ENCODE measurements at regions not wholly inside any gene's neighbourhood (a gene's known extent, or its start where the extent isn't known, plus 50 kb on each side); places are given as distances from the start of the nearest gene placed in this dataset.

DNA sequence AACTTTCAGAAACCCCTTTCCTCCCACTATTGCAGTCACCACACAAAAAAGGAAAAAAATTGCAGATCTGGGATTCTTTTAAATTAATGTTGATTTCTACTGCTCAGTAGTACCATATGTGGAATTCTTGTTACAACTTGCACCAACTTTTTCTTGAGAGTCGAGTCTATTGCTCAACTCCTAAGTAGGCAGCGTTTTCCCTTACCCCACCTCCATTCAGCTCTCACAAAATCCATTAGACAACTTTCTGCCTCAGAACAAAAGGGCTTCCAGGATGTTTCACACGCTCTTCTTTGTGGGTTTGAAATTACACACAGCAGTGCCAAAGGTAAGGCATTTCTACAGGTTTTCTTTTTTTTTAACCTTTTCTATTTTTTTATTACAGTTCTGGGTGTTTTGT lies 179.5 kb downstream of the ANXA2 start:
- DNase-seq = no peak

GRCh38 chr15:60219866-60220265 lies 177.9 kb downstream of the ANXA2 start:
- DNase-seq = no peak

DNA sequence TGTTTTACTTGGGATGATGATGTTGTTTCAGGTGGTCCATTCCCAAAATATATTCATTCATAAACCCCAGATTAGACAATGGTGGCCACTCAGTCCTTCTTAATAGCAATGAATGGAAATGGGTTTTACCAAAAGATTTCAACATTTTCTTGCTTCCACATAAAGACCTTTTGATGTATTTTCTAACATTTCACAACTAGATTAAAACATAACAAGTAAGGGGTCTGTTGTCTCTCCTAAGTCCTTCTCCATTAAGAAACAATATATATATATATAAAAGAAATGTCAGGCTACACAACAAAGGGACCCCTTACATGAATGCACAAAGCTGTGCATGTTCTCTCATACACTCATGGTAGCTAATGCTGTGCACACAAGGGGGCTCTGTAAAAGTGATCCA lies 176.4 kb downstream of the ANXA2 start:
- DNase-seq = no peak

GRCh38 chr15:60222404-60222803 lies 175.4 kb downstream of the ANXA2 start:
- no peak for DNase-seq

GRCh38 chr15:60223176-60223575 lies 174.6 kb downstream of the ANXA2 start:
- DNase-seq = no peak

DNA sequence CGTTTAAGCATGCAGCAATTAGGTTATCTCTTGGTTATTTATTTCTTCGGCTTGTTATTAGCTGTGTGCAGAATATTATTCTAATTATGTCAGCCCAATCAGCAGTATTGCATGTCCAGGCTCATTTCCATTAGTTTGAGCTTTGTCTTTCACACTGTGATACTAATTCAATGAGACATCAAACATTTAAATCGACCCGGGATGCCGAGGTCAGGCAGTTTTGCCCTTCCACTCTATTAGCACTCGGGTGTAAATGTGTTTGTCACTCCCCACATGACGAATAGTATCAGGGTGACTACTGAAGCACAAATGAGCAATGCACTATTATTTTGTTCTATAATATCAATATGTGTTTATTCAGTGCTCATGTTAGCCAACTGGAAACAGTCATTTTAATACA lies 170.9 kb downstream of the ANXA2 start:
- no peak for DNase-seq

GRCh38 chr15:60228101-60228500 lies 169.7 kb downstream of the ANXA2 start:
- no peak for DNase-seq

- no peak for DNase-seq
Observed at GRCh38 chr15:60228619-60229018, 169.2 kb downstream of the ANXA2 start.

GRCh38 chr15:60235951-60236710 lies 161.7 kb downstream of the ANXA2 start:
- DNase-seq = no peak

GRCh38 chr15:60237446-60237845 lies 160.3 kb downstream of the ANXA2 start:
- no peak for DNase-seq

GRCh38 chr15:60243769-60244168 lies 154.0 kb downstream of the ANXA2 start:
- DNase-seq = no peak

DNA sequence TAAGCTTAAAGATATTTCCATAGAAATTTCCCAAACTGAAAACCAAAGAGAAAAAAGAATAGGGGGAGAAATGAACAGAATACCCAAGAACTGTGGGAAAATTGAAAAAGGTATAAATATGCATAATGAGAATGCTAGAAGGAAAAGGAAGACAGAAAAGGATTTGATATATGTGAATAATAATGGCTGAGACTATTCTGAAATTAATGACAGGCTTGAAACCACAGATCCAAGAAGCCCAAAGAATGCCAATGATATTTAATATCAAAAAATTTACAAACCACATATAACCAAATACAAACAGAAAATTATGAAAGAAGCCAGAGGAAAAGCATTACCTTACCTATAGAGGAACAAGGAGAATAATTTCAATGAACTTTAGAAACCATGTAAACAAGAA lies 153.0 kb downstream of the ANXA2 start:
- DNase-seq = no peak

GRCh38 chr15:60250316-60250715 lies 147.5 kb downstream of the ANXA2 start:
- no peak for DNase-seq

- no peak for DNase-seq
Observed at GRCh38 chr15:60251300-60252070, 146.3 kb downstream of the ANXA2 start.

- DNase-seq = no peak
Observed at GRCh38 chr15:60254416-60254815, 143.4 kb downstream of the ANXA2 start.

- no peak for DNase-seq
Observed at GRCh38 chr15:60255390-60255789, 142.4 kb downstream of the ANXA2 start.

GRCh38 chr15:60257591-60258159 lies 140.1 kb downstream of the ANXA2 start:
- DNase-seq = no peak

DNA sequence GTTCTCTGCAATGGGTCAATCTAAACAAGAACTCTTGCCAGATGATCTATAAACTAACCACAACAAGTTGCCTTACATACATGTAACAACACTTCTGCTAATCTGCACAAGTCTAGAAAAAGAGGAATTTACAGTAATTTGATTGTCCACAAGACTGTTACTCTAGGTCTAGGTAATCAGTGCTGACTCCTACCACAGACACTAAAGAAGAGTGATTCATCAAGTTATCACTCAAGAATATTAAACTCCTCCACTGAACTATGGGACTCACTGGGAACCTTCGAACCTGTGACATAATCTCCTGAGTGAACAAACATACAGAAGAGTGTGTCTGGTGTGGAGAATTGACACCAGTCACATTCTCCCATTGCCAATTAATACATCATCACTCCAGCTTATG lies 138.3 kb downstream of the ANXA2 start:
- DNase-seq = no peak

DNA sequence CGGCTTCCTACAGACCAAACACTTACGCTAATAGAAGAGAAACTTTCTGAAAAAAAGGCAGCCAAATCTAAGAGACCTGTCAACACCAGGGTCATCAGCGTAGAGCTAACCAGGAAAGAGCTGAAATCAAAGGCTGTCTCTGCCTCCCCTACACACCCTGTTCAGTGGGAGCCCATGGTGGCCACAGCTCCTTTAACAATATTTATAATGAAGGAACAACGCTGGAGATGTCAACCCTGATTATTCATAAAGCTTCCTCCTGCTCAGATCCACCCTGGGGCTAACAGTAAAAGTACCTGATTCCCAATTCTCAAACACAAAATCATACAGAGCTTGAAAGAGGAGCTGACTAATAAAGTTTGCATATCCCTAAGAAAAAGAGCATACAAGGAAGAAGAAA lies 133.7 kb downstream of the ANXA2 start:
- no peak for DNase-seq

GRCh38 chr15:60264566-60264965 lies 133.2 kb downstream of the ANXA2 start:
- no peak for DNase-seq

GRCh38 chr15:60265057-60265456 lies 132.7 kb downstream of the ANXA2 start:
- DNase-seq = no peak

DNA sequence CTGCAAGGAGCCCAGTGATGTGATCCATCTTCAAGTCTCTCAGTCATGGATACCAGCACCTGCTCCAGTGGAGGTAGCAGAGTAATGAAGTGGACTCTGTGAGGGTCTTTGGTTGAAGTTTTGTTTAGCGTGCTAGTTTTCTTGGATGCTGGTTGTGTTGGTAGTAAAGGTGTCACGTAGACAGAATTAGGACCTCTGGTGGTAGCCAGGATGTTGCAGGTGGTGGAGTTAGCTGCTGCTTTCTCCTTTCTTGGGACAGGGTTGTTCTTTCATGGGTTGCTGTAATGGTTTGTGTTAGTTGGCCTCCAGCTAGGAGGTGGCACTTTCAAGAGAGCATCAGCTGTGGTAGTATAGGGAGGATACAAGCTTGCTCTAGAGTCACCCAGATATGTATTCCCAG lies 125.2 kb downstream of the ANXA2 start:
- no peak for DNase-seq

DNA sequence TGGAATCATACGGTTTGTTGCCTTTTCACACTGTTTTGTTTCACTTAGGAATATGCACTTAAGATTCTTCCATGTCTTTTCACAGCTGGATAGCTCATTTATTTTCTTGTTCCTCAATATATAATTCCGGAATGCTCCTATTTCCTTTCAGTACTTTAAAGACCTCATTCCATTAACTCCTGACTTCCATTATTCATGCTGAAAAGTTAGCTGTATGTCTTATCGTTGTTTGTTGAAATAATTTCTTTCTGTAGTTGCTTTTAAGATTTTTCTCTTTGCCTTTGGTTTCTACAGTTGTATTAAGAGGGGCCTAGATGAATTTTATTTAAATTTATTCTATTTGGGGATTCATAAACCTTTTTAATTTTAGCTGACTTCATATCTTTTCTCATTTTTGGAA lies 122.2 kb downstream of the ANXA2 start:
- no peak for DNase-seq

DNA sequence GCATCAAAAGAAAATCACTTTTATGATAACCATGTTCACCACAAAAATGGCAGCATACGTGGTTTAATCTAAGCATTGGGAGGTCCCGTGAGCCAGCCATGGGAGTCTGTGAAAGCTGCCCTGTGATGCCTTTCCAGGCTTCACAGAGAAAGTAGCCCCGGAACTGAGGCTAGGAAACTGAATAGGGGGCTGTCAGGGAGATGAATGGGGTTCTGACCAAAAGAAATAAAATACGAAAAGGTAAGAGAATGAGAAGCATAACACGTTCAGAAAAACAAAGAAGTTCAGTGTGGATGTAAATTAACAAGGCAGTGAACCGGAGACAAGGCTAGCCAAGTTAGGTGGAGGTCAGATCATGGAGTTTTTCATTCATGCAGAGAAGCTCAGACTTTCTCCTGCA lies 118.9 kb downstream of the ANXA2 start:
- DNase-seq = no peak
